ENCODE measurements at regions not wholly inside any gene's neighbourhood (a gene's known extent, or its start where the extent isn't known, plus 50 kb on each side); places are given as distances from the start of the nearest gene placed in this dataset.
A peak's percentile ranks its signal among the peaks of the same experiment; 100 is the strongest.

DNA sequence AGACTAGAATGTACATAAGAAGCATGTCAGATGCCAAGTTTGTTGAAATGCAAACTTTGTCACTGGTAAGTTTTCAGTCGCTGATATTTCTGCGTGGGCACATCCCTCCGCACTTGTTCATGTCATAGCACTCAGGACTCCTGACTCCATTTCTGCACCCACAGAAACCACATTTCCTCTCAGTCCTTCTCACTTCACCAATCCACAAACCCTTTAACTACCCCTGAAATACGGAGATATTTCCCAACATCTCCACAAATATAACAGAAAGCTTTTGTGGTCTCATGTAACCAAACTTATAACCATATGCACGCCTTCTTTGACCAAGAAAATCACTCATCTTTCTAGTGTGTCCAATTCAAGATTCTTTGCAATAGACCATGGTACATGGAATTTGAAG lies 276.9 kb upstream of the ERBB4 start:
- TF ChIP-seq RUNX3 (IDR thresholded peaks at IDR 0.05; ENCODE audit: low read length): peak; percentile 59
- TF ChIP-seq, protein P1, sequence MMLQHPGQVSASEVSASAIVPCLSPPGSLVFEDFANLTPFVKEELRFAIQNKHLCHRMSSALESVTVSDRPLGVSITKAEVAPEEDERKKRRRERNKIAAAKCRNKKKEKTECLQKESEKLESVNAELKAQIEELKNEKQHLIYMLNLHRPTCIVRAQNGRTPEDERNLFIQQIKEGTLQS (IDR thresholded peaks at IDR 0.05; ENCODE audit: borderline replicate concordance, extremely low read depth, low read depth, low read length): no peak
- in situ Hi-C loops (cut with MboI): no loop called here

DNA sequence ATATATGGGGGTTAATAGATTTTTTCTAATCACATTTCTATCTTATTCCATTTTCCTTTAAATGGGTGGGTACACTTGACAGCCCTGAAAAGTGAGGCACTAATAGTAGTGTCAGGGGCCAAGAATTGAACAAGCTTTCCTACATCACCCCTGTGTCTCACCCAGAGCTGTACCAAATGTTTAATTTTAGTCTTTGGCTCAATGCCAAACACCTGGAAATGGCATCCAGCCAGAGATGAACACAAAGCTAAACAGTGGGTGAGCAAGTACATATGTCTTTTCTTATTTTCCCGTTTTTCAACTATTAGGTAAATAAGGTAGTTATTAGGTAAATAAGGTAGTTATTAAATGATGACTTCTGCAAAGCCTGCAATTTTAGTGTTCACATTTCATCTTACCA lies 276.3 kb upstream of the ERBB4 start:
- no peaks in the 10 kb centered on the region for H3K36me3 ChIP-seq (ENCODE audit: control insufficient read depth in 2 of 2, insufficient read depth in 2 of 2, low read length in 1 of 2)
- BruUV-seq (replicated peaks): no TSS peak
- POLR2A ChIA-PET: no interaction called here
- whole genome bisulfite sequencing (ENCODE audit: insufficient coverage, insufficient replicate concordance, low lambda C conversion rate, missing lambda C conversion rate): 0% methylated on average over 1 of the region's 1 CpG
- SMC1A ChIA-PET (ENCODE audit: uncharacterized antibody, unreplicated experiment): interaction anchor here (1.1 kb wide), 1 partner anchor 106 kb away, joined by 3 read pairs; no protein-coding TSS in a partner anchor
- H3K4me1 ChIP-seq (ENCODE audit: control insufficient read depth, insufficient read depth, low read length): no peaks in the 10 kb centered on the region; the same call in 1 of the 2 replicates
- no peak overlapping the region for H2AFZ ChIP-seq (ENCODE audit: control insufficient read depth, low read depth, low read length)
- ATAC-seq (no peak), FAIRE-seq (no peak), DNase-seq (ENCODE audit: low read depth, low spot score) (no peak)
- RAD21 ChIA-PET (ENCODE audit: unreplicated experiment): no interaction called here
- peaks cover 5% of the 10 kb centered on the region; the same call in 2 of the 3 replicates for H3K9me3 ChIP-seq (replicated peaks; ENCODE audit: control insufficient read depth, insufficient read depth, low read length)
- H3K27ac ChIP-seq (ENCODE audit: control insufficient read depth, insufficient read depth): no peak overlapping the region
- no peak overlapping the region for H3K9ac ChIP-seq (ENCODE audit: control insufficient read depth, insufficient read depth, low read length)
- intact Hi-C loops (cut with micrococcal nuclease; ENCODE audit: unreplicated experiment): no loop called here
- in situ Hi-C loops (cut with MboI): no loop called here
- no peaks in the 10 kb centered on the region for H3K27me3 ChIP-seq (replicated peaks in 1 of 2; ENCODE audit: control insufficient read depth in 2 of 2, insufficient read depth in 2 of 2, low read length in 1 of 2)
- CTCF ChIA-PET: no interaction called here
- H3K4me3 ChIP-seq: no peak overlapping the region
- H3K4me2 ChIP-seq (ENCODE audit: control insufficient read depth, insufficient read depth): no peak overlapping the region
- no peaks in the 10 kb centered on the region for H4K20me1 ChIP-seq (ENCODE audit: control insufficient read depth, insufficient read depth)
- TF ChIP-seq HDAC2 (IDR thresholded peaks at IDR 0.05) (no peak), ESRRA (IDR thresholded peaks at IDR 0.05; ENCODE audit: low read length) (no peak), NR2C2 (IDR thresholded peaks at IDR 0.05; ENCODE audit: borderline replicate concordance, control insufficient read depth, insufficient read length, low read depth) (no peak), RFX5 (IDR thresholded peaks at IDR 0.05; ENCODE audit: low read depth, low read length) (no peak), FOXM1 (IDR thresholded peaks at IDR 0.05; ENCODE audit: low read depth, low read length) (no peak)
- no peaks in the 10 kb centered on the region for H3K79me2 ChIP-seq (ENCODE audit: control insufficient read depth, insufficient read depth, low read length)

More for the DNA sequence above, 276.9 kb upstream of the ERBB4 start:
- ChIA-PET POLR2A (no interaction called here), RAD21 (ENCODE audit: unreplicated experiment) (no interaction called here), CTCF (no interaction called here), SMC1A (ENCODE audit: uncharacterized antibody, unreplicated experiment) (interaction anchor here (1.1 kb wide), 1 partner anchor 106 kb away, joined by 3 read pairs; no protein-coding TSS in a partner anchor)
- Histone ChIP-seq H3K9me3 (replicated peaks; ENCODE audit: control insufficient read depth, insufficient read depth, low read length) (peaks cover 3% of the 10 kb centered on the region; the same call in 2 of the 3 replicates), H3K9ac (ENCODE audit: control insufficient read depth, insufficient read depth, low read length) (no peak overlapping the region), H3K4me2 (ENCODE audit: control insufficient read depth, insufficient read depth) (no peak overlapping the region), H3K27ac (ENCODE audit: control insufficient read depth, insufficient read depth) (no peak overlapping the region), H3K36me3 (ENCODE audit: control insufficient read depth in 2 of 2, insufficient read depth in 2 of 2, low read length in 1 of 2) (no peaks in the 10 kb centered on the region), H4K20me1 (ENCODE audit: control insufficient read depth, insufficient read depth) (no peaks in the 10 kb centered on the region), H3K27me3 (replicated peaks in 1 of 2; ENCODE audit: control insufficient read depth in 2 of 2, insufficient read depth in 2 of 2, low read length in 1 of 2) (no peaks in the 10 kb centered on the region), H3K79me2 (ENCODE audit: control insufficient read depth, insufficient read depth, low read length) (no peaks in the 10 kb centered on the region), H3K4me3 (no peak overlapping the region), H2AFZ (ENCODE audit: control insufficient read depth, low read depth, low read length) (no peak overlapping the region; the same call in 1 of the 2 replicates), H3K4me1 (ENCODE audit: control insufficient read depth, insufficient read depth, low read length) (no peaks in the 10 kb centered on the region; the same call in 1 of the 2 replicates)
- BruUV-seq (replicated peaks): no TSS peak
- DNase-seq (ENCODE audit: low read depth, low spot score) (no peak), FAIRE-seq (no peak), ATAC-seq (no peak; the same call in 2 of the 3 replicates)
- WGBS (ENCODE audit: insufficient coverage, insufficient replicate concordance, low lambda C conversion rate, missing lambda C conversion rate): 33% methylated on average over 5 of the region's 5 CpGs
- intact Hi-C loops (cut with micrococcal nuclease; ENCODE audit: unreplicated experiment): no loop called here

Data from GM12878 (cell line).